ENCODE measurements at regions not wholly inside any gene's neighbourhood (a gene's known extent, or its start where the extent isn't known, plus 50 kb on each side); places are given as distances from the start of the nearest gene placed in this dataset.

DNA sequence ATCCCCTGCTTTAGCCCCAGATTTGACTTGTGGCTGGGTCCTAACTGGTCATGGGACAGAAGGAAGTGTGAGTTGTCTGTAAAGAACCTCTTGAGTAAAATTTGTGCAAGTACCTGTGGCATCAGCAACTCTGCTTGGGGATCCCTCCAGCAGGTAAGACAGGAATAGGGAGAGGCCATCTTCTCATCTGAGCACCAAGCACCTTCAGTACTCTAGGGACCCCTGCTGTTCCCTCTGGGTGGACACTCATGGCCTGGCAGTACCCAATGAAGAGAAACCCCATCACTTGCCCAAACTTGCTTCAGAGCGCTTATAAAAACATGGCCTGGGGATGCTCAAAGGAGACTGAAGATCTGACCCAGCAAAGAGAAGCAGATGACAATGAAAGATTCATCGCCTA is 297.8 kb downstream of the SP3 start:
- Histone ChIP-seq H3K27ac (ENCODE audit: low read depth, low read length) (no peak overlapping the region), H3K4me3 (ENCODE audit: low read depth, low read length) (no peak overlapping the region), H3K4me1 (ENCODE audit: control insufficient read depth, insufficient read depth, low read length, unreplicated experiment) (no peaks in the 10 kb centered on the region), H3K36me3 (ENCODE audit: insufficient read depth, low read length) (no peaks in the 10 kb centered on the region), H3K79me2 (ENCODE audit: control insufficient read depth, insufficient read depth, low read length, unreplicated experiment) (no peaks in the 10 kb centered on the region), H2AFZ (ENCODE audit: low read length, unreplicated experiment) (no peak overlapping the region), H3K27me3 (ENCODE audit: insufficient read depth, low read length) (no peaks in the 10 kb centered on the region)

- Histone ChIP-seq H3K36me3 (ENCODE audit: insufficient read depth, low read length) (no peaks in the 10 kb centered on the region), H3K27ac (ENCODE audit: low read depth, low read length) (no peak overlapping the region), H3K27me3 (ENCODE audit: insufficient read depth, low read length) (no peaks in the 10 kb centered on the region), H2AFZ (ENCODE audit: low read length, unreplicated experiment) (no peak overlapping the region), H3K79me2 (ENCODE audit: control insufficient read depth, insufficient read depth, low read length, unreplicated experiment) (no peaks in the 10 kb centered on the region), H3K4me3 (ENCODE audit: low read depth, low read length) (no peak overlapping the region), H3K4me1 (ENCODE audit: control insufficient read depth, insufficient read depth, low read length, unreplicated experiment) (no peaks in the 10 kb centered on the region)
Observed at GRCh38 chr2:173669271-173669853, 295.8 kb downstream of the SP3 start.

GRCh38 chr2:173669888-173670287 is 295.3 kb downstream of the SP3 start:
- H2AFZ ChIP-seq (ENCODE audit: low read length, unreplicated experiment), result no peak overlapping the region
- H3K4me1 ChIP-seq (ENCODE audit: control insufficient read depth, insufficient read depth, low read length, unreplicated experiment), result no peaks in the 10 kb centered on the region
- H3K27ac ChIP-seq (ENCODE audit: low read depth, low read length), result no peak overlapping the region
- H3K4me3 ChIP-seq (ENCODE audit: low read depth, low read length), result no peak overlapping the region
- H3K79me2 ChIP-seq (ENCODE audit: control insufficient read depth, insufficient read depth, low read length, unreplicated experiment), result no peaks in the 10 kb centered on the region
- no peaks in the 10 kb centered on the region for H3K27me3 ChIP-seq (ENCODE audit: insufficient read depth, low read length)
- H3K36me3 ChIP-seq (ENCODE audit: insufficient read depth, low read length), result no peaks in the 10 kb centered on the region

- H3K79me2 ChIP-seq (ENCODE audit: control insufficient read depth, insufficient read depth, low read length, unreplicated experiment), result no peaks in the 10 kb centered on the region
- H3K4me1 ChIP-seq (ENCODE audit: control insufficient read depth, insufficient read depth, low read length, unreplicated experiment), result no peaks in the 10 kb centered on the region
- H3K4me3 ChIP-seq (ENCODE audit: low read depth, low read length), result no peak overlapping the region
- no peak overlapping the region for H3K27ac ChIP-seq (ENCODE audit: low read depth, low read length)
- no peaks in the 10 kb centered on the region for H3K36me3 ChIP-seq (ENCODE audit: insufficient read depth, low read length)
- H3K27me3 ChIP-seq (ENCODE audit: insufficient read depth, low read length), result no peaks in the 10 kb centered on the region
- H2AFZ ChIP-seq (ENCODE audit: low read length, unreplicated experiment), result no peak overlapping the region
Observed at GRCh38 chr2:173672573-173673340, 292.4 kb downstream of the SP3 start.

GRCh38 chr2:173673640-173674039 is 291.5 kb downstream of the SP3 start:
- Histone ChIP-seq H3K27ac (ENCODE audit: low read depth, low read length) (no peak overlapping the region), H3K36me3 (ENCODE audit: insufficient read depth, low read length) (no peaks in the 10 kb centered on the region), H3K27me3 (ENCODE audit: insufficient read depth, low read length) (no peaks in the 10 kb centered on the region), H2AFZ (ENCODE audit: low read length, unreplicated experiment) (no peak overlapping the region), H3K4me3 (ENCODE audit: low read depth, low read length) (no peak overlapping the region), H3K4me1 (ENCODE audit: control insufficient read depth, insufficient read depth, low read length, unreplicated experiment) (no peaks in the 10 kb centered on the region), H3K79me2 (ENCODE audit: control insufficient read depth, insufficient read depth, low read length, unreplicated experiment) (no peaks in the 10 kb centered on the region)

DNA sequence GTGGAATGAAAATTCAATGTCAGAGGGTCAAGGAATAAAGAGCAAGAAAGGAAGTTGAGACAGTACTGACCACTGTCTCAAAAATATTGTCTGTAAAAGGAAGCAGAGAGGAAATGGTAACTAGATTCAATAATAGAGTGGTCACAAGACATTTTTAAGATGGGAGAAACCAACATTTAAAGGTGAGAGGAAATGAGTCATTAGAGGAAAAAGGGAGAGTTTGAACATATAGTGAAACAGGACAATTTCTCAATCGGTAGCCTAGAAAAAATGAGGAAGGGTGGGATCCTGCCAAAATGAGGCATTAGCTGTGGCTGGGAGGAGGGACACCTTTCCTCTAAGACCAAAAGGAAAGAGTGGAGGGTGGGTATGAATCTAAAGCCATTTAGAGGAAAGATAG is 288.5 kb downstream of the SP3 start:
- no peak overlapping the region for H3K4me3 ChIP-seq (ENCODE audit: low read depth, low read length)
- no peak overlapping the region for H3K27ac ChIP-seq (ENCODE audit: low read depth, low read length)
- H2AFZ ChIP-seq (ENCODE audit: low read length, unreplicated experiment), result no peak overlapping the region
- H3K27me3 ChIP-seq (ENCODE audit: insufficient read depth, low read length), result peaks cover 3% of the 10 kb centered on the region; the same call in 1 of the 2 replicates
- no peaks in the 10 kb centered on the region for H3K79me2 ChIP-seq (ENCODE audit: control insufficient read depth, insufficient read depth, low read length, unreplicated experiment)
- no peaks in the 10 kb centered on the region for H3K36me3 ChIP-seq (ENCODE audit: insufficient read depth, low read length)
- no peaks in the 10 kb centered on the region for H3K4me1 ChIP-seq (ENCODE audit: control insufficient read depth, insufficient read depth, low read length, unreplicated experiment)

- Histone ChIP-seq H3K4me3 (ENCODE audit: low read depth, low read length) (no peak overlapping the region), H3K27me3 (ENCODE audit: insufficient read depth, low read length) (peaks cover 3% of the 10 kb centered on the region; the same call in 1 of the 2 replicates), H3K4me1 (ENCODE audit: control insufficient read depth, insufficient read depth, low read length, unreplicated experiment) (no peaks in the 10 kb centered on the region), H3K36me3 (ENCODE audit: insufficient read depth, low read length) (no peaks in the 10 kb centered on the region), H2AFZ (ENCODE audit: low read length, unreplicated experiment) (no peak overlapping the region), H3K79me2 (ENCODE audit: control insufficient read depth, insufficient read depth, low read length, unreplicated experiment) (no peaks in the 10 kb centered on the region), H3K27ac (ENCODE audit: low read depth, low read length) (no peak overlapping the region)
Observed at GRCh38 chr2:173678186-173678585, 287.0 kb downstream of the SP3 start.

- H3K27ac ChIP-seq (ENCODE audit: low read depth, low read length), result no peak overlapping the region
- no peaks in the 10 kb centered on the region for H3K36me3 ChIP-seq (ENCODE audit: insufficient read depth, low read length)
- no peaks in the 10 kb centered on the region for H3K79me2 ChIP-seq (ENCODE audit: control insufficient read depth, insufficient read depth, low read length, unreplicated experiment)
- no peak overlapping the region for H2AFZ ChIP-seq (ENCODE audit: low read length, unreplicated experiment)
- H3K4me1 ChIP-seq (ENCODE audit: control insufficient read depth, insufficient read depth, low read length, unreplicated experiment), result no peaks in the 10 kb centered on the region
- no peak overlapping the region for H3K4me3 ChIP-seq (ENCODE audit: low read depth, low read length)
- peaks cover 3% of the 10 kb centered on the region; the same call in 1 of the 2 replicates for H3K27me3 ChIP-seq (ENCODE audit: insufficient read depth, low read length)
Observed at GRCh38 chr2:173680574-173680973, 284.6 kb downstream of the SP3 start.

DNA sequence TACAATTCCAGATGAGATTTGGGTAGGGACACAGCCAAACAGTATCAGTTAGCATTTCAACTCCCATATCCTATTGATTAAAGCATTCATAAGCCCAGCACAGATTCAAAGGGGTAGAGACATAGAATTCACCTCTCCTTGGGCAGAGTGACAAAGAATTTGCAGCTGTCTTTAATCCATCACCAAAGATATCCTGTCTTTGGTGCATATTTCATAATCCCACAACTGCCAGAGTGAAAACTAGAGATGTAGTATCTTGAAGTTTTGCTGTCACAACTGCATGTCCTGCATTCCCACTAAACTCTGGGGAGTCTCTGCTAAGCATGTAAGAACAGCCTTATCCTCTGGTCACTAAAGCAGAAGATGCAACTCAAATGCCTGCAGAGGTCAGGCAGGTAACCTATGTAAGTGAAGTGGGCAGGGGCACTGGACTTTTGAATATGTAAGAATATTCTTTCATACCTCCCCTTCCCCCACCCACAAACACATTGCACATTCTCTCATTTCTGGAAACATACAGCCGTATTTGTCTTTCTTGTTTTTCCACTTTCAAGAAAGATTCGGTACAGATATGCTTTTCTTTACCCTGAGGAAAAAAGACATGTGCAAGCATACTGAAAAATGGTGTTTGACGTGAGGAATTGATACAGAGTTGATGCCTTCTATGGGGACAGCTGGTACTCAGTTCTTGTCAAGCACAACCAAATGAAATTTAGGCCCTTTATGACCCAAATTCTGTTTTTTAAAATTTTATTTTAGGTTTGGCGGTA is 283.1 kb downstream of the SP3 start:
- Histone ChIP-seq H3K27me3 (ENCODE audit: insufficient read depth, low read length) (peaks cover 3% of the 10 kb centered on the region; the same call in 1 of the 2 replicates), H2AFZ (ENCODE audit: low read length, unreplicated experiment) (no peak overlapping the region), H3K4me3 (ENCODE audit: low read depth, low read length) (no peak overlapping the region), H3K27ac (ENCODE audit: low read depth, low read length) (no peak overlapping the region), H3K79me2 (ENCODE audit: control insufficient read depth, insufficient read depth, low read length, unreplicated experiment) (no peaks in the 10 kb centered on the region), H3K36me3 (ENCODE audit: insufficient read depth, low read length) (no peaks in the 10 kb centered on the region), H3K4me1 (ENCODE audit: control insufficient read depth, insufficient read depth, low read length, unreplicated experiment) (no peaks in the 10 kb centered on the region)

- H3K79me2 ChIP-seq (ENCODE audit: control insufficient read depth, insufficient read depth, low read length, unreplicated experiment), result no peaks in the 10 kb centered on the region
- no peak overlapping the region for H3K27ac ChIP-seq (ENCODE audit: low read depth, low read length)
- no peak overlapping the region for H3K4me3 ChIP-seq (ENCODE audit: low read depth, low read length)
- no peaks in the 10 kb centered on the region for H3K4me1 ChIP-seq (ENCODE audit: control insufficient read depth, insufficient read depth, low read length, unreplicated experiment)
- no peaks in the 10 kb centered on the region for H3K27me3 ChIP-seq (ENCODE audit: insufficient read depth, low read length)
- no peak overlapping the region for H2AFZ ChIP-seq (ENCODE audit: low read length, unreplicated experiment)
- no peaks in the 10 kb centered on the region for H3K36me3 ChIP-seq (ENCODE audit: insufficient read depth, low read length)
Observed at GRCh38 chr2:173684896-173685459, 280.2 kb downstream of the SP3 start.
